Activated CD4-positive, alpha-beta T cell treated with anti-CD3 and anti-CD28 coated beads for 48 hours (primary cell): ENCODE measurements at regions not wholly inside any gene's neighbourhood (a gene's known extent, or its start where the extent isn't known, plus 50 kb on each side); places are given as distances from the start of the nearest gene placed in this dataset.
"Not testable (repeated sequence)": the region's sequence is repeated elsewhere in the genome, so short reads cannot be mapped to it uniquely, and the experiment has no call there.

Experiments
- DNase-seq: peaks from one replicate; pipeline ENCODE4 v3.0.0-alpha.2; 2020

- no peak for DNase-seq
Measured at GRCh38 chr13:83453723-83454122, 428.6 kb downstream of the SLITRK1 start.

- no peak for DNase-seq
Measured at GRCh38 chr13:83453300-83453699, 429.0 kb downstream of the SLITRK1 start.

GRCh38 chr13:83452292-83452950 lies 429.9 kb downstream of the SLITRK1 start:
- no peak for DNase-seq

- no peak for DNase-seq
Measured at GRCh38 chr13:83450591-83450990, 431.7 kb downstream of the SLITRK1 start.

- DNase-seq = no peak
Measured at GRCh38 chr13:83449668-83450395, 432.4 kb downstream of the SLITRK1 start.

GRCh38 chr13:83440465-83440864 lies 441.8 kb downstream of the SLITRK1 start:
- DNase-seq = no peak

- DNase-seq = not testable (repeated sequence)
Measured at GRCh38 chr13:83439464-83439863, 442.8 kb downstream of the SLITRK1 start.

GRCh38 chr13:83423861-83424260 lies 458.4 kb downstream of the SLITRK1 start:
- DNase-seq = no peak

GRCh38 chr13:83423381-83423780 lies 458.9 kb downstream of the SLITRK1 start:
- DNase-seq = no peak

GRCh38 chr13:83414393-83414792 lies 467.9 kb downstream of the SLITRK1 start:
- no peak for DNase-seq

GRCh38 chr13:83386609-83387008 lies 495.7 kb downstream of the SLITRK1 start:
- DNase-seq = no peak

- no peak for DNase-seq
Measured at GRCh38 chr13:83378908-83379307, 503.4 kb downstream of the SLITRK1 start.

GRCh38 chr13:83377491-83377890 lies 504.8 kb downstream of the SLITRK1 start:
- DNase-seq = no peak

GRCh38 chr13:83372786-83373185 lies 509.5 kb downstream of the SLITRK1 start:
- DNase-seq = no peak

GRCh38 chr13:83365723-83366122 lies 516.6 kb downstream of the SLITRK1 start:
- DNase-seq = no peak

- DNase-seq = no peak
Measured at GRCh38 chr13:83355041-83355440, 527.2 kb downstream of the SLITRK1 start.

- DNase-seq = no peak
Measured at GRCh38 chr13:83352391-83352790, 529.9 kb downstream of the SLITRK1 start.

GRCh38 chr13:83350569-83350968 lies 531.7 kb downstream of the SLITRK1 start:
- DNase-seq = no peak

- DNase-seq = no peak
Measured at GRCh38 chr13:83344518-83344917, 537.8 kb downstream of the SLITRK1 start.

GRCh38 chr13:83340170-83340569 lies 542.1 kb downstream of the SLITRK1 start:
- DNase-seq = no peak

GRCh38 chr13:83333614-83334388 lies 548.5 kb downstream of the SLITRK1 start:
- DNase-seq = no peak

- no peak for DNase-seq
Measured at GRCh38 chr13:83332751-83333150, 549.5 kb downstream of the SLITRK1 start.

GRCh38 chr13:83327091-83327490 lies 555.2 kb downstream of the SLITRK1 start:
- no peak for DNase-seq
